ENCODE measurements at regions not wholly inside any gene's neighbourhood (a gene's known extent, or its start where the extent isn't known, plus 50 kb on each side); places are given as distances from the start of the nearest gene placed in this dataset.

- DNase-seq (ENCODE audit: low read depth in 4 of 4, low spot score in 3 of 4) = no peak
Observed at GRCh38 chr21:35366394-35367080, 317.4 kb upstream of the RUNX1 start.

GRCh38 chr21:35363458-35363857 lies 314.4 kb upstream of the RUNX1 start:
- no peak for DNase-seq (ENCODE audit: low read depth in 4 of 4, low spot score in 3 of 4)

- DNase-seq (ENCODE audit: low read depth in 4 of 4, low spot score in 3 of 4) = no peak
Observed at GRCh38 chr21:35361988-35362387, 312.9 kb upstream of the RUNX1 start.

GRCh38 chr21:35360870-35361570 lies 311.9 kb upstream of the RUNX1 start:
- no peak for DNase-seq (ENCODE audit: low read depth in 4 of 4, low spot score in 3 of 4)

- DNase-seq (ENCODE audit: low read depth in 4 of 4, low spot score in 3 of 4) = no peak
Observed at GRCh38 chr21:35359076-35359475, 310.0 kb upstream of the RUNX1 start.

GRCh38 chr21:35358008-35358407 lies 308.9 kb upstream of the RUNX1 start:
- no peak for DNase-seq (ENCODE audit: low read depth in 4 of 4, low spot score in 3 of 4)

- DNase-seq (ENCODE audit: low read depth in 4 of 4, low spot score in 3 of 4) = no peak
Observed at GRCh38 chr21:35357041-35357780, 308.1 kb upstream of the RUNX1 start.

GRCh38 chr21:35354078-35354477 lies 305.0 kb upstream of the RUNX1 start:
- DNase-seq (ENCODE audit: low read depth in 4 of 4, low spot score in 3 of 4) = no peak

GRCh38 chr21:35352793-35353192 lies 303.7 kb upstream of the RUNX1 start:
- no peak for DNase-seq (ENCODE audit: low read depth in 4 of 4, low spot score in 3 of 4)

- DNase-seq (ENCODE audit: low read depth in 4 of 4, low spot score in 3 of 4) = no peak
Observed at GRCh38 chr21:35352066-35352770, 303.1 kb upstream of the RUNX1 start.

GRCh38 chr21:35351434-35351833 lies 302.3 kb upstream of the RUNX1 start:
- DNase-seq (ENCODE audit: low read depth in 4 of 4, low spot score in 3 of 4) = no peak

GRCh38 chr21:35350965-35351364 lies 301.9 kb upstream of the RUNX1 start:
- DNase-seq (ENCODE audit: low read depth in 4 of 4, low spot score in 3 of 4) = no peak

- no peak for DNase-seq (ENCODE audit: low read depth in 4 of 4, low spot score in 3 of 4)
Observed at GRCh38 chr21:35349376-35350080, 300.4 kb upstream of the RUNX1 start.

GRCh38 chr21:35348686-35349085 lies 299.6 kb upstream of the RUNX1 start:
- DNase-seq (ENCODE audit: low read depth in 4 of 4, low spot score in 3 of 4) = no peak

GRCh38 chr21:35346697-35347096 lies 297.6 kb upstream of the RUNX1 start:
- DNase-seq (ENCODE audit: low read depth in 4 of 4, low spot score in 3 of 4) = no peak

GRCh38 chr21:35345954-35346353 lies 296.9 kb upstream of the RUNX1 start:
- DNase-seq (ENCODE audit: low read depth in 4 of 4, low spot score in 3 of 4) = no peak

GRCh38 chr21:35344582-35344981 lies 295.5 kb upstream of the RUNX1 start:
- no peak for DNase-seq (ENCODE audit: low read depth in 4 of 4, low spot score in 3 of 4)

GRCh38 chr21:35343046-35343819 lies 294.1 kb upstream of the RUNX1 start:
- DNase-seq (ENCODE audit: low read depth in 4 of 4, low spot score in 3 of 4) = no peak

GRCh38 chr21:35342440-35342839 lies 293.3 kb upstream of the RUNX1 start:
- no peak for DNase-seq (ENCODE audit: low read depth in 4 of 4, low spot score in 3 of 4)

- no peak for DNase-seq (ENCODE audit: low read depth in 4 of 4, low spot score in 3 of 4)
Observed at GRCh38 chr21:35340273-35340672, 291.2 kb upstream of the RUNX1 start.

All from left renal pelvis (tissue), 4 donors.